ENCODE measurements at regions not wholly inside any gene's neighbourhood (a gene's known extent, or its start where the extent isn't known, plus 50 kb on each side); places are given as distances from the start of the nearest gene placed in this dataset.

DNA sequence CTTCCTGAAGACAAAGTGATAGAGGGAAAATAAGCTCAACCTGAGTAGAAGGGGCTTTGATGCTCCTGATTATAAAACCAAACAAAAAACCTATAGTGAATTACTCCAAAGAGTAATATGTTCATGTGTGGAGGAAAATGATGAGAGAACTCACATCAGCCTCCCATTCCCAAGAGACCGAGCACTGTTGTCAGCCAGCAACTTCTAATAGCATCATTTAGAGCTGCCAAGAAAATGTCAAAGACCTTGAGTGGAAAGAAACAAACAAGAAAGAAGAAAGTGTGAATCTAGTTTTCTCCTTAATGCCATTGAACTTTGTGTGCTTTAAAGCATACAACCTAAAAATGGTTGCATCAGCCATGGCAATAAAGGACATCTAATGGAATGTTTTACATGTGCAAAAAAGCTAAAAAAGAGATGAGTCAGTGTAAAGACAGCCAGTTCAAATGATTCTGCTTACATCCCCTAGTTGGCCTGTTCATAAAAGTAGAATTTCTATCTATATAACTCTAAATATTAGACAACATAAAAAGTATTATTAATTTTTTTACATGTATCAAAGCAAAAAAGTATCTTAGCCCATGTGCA, 1066.2 kb downstream of the TDRD15 start:
- no peaks in the 10 kb centered on the region for H3K9me3 ChIP-seq
- TF ChIP-seq, protein P1, sequence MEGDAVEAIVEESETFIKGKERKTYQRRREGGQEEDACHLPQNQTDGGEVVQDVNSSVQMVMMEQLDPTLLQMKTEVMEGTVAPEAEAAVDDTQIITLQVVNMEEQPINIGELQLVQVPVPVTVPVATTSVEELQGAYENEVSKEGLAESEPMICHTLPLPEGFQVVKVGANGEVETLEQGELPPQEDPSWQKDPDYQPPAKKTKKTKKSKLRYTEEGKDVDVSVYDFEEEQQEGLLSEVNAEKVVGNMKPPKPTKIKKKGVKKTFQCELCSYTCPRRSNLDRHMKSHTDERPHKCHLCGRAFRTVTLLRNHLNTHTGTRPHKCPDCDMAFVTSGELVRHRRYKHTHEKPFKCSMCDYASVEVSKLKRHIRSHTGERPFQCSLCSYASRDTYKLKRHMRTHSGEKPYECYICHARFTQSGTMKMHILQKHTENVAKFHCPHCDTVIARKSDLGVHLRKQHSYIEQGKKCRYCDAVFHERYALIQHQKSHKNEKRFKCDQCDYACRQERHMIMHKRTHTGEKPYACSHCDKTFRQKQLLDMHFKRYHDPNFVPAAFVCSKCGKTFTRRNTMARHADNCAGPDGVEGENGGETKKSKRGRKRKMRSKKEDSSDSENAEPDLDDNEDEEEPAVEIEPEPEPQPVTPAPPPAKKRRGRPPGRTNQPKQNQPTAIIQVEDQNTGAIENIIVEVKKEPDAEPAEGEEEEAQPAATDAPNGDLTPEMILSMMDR (IDR thresholded peaks at IDR 0.05): no peak
- H3K9ac ChIP-seq (ENCODE audit: low read depth in 2 of 2, low read length in 2 of 2): no peak overlapping the region
- intact Hi-C loops (cut with DNase I): no loop called here
- H3K27ac ChIP-seq: no peak overlapping the region
- no peaks in the 10 kb centered on the region for H3K36me3 ChIP-seq
- no peaks in the 10 kb centered on the region for H3K27me3 ChIP-seq
- DNase-seq: no peak
- no peaks in the 10 kb centered on the region for H3K4me1 ChIP-seq
- H3K4me3 ChIP-seq: no peak overlapping the region

DNA sequence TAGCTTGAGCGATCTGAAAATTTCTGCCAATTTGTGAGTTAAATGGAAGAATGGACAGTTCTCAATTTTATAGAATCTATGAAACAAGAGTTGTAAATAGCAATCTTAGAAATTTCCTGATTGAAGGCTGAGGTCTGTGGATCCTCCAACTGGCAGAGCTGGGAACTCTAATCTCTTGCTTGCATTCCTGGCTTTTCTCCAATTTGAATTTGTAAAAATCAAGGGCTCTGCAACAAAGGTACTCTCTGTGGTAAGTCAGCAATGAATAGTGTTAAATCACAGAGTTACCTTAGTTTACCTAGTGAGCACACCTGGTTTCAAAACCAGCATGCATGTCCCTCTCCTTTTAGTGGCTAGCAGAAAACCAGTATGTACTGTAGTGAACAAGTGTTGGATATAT, 1070.5 kb downstream of the TDRD15 start:
- intact Hi-C loops (cut with DNase I): no loop called here
- no peaks in the 10 kb centered on the region for H3K36me3 ChIP-seq
- DNase-seq: no peak

DNA sequence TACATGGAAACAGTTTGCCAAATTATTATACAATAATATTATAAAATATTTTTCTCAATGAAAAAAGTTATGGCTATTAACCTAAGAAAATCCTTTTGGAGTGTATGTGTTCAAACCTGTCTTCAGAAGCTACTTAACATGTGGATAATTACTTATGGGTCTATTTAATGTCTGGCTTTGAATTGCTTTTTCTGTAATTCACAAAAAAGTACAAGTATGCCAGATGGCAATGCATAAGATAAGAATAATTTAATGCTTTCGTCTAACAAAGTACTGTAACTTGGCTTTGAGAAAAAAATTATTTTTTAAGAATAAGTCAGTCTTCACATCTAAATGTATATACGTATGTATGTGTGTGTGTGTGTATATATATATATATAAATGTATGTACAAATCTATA, 1073.0 kb downstream of the TDRD15 start:
- H3K27me3 ChIP-seq: no peaks in the 10 kb centered on the region
- TF ChIP-seq, protein P1 (IDR thresholded peaks at IDR 0.05): no peak
- H3K9me3 ChIP-seq: no peaks in the 10 kb centered on the region
- H3K36me3 ChIP-seq: no peaks in the 10 kb centered on the region
- no peak overlapping the region for H3K27ac ChIP-seq
- no peak overlapping the region for H3K4me3 ChIP-seq
- intact Hi-C loops (cut with DNase I): no loop called here
- no peaks in the 10 kb centered on the region for H3K4me1 ChIP-seq
- DNase-seq: no peak
- H3K9ac ChIP-seq (ENCODE audit: low read depth in 2 of 2, low read length in 2 of 2): no peak overlapping the region

More for the DNA sequence above, 1070.5 kb downstream of the TDRD15 start:
- no peak overlapping the region for H3K4me3 ChIP-seq
- no peaks in the 10 kb centered on the region for H3K4me1 ChIP-seq
- TF ChIP-seq, protein P1 (IDR thresholded peaks at IDR 0.05): no peak
- no peak overlapping the region for H3K27ac ChIP-seq
- H3K27me3 ChIP-seq: no peaks in the 10 kb centered on the region
- H3K9me3 ChIP-seq: no peaks in the 10 kb centered on the region
- H3K9ac ChIP-seq (ENCODE audit: low read depth in 2 of 2, low read length in 2 of 2): no peak overlapping the region

DNA sequence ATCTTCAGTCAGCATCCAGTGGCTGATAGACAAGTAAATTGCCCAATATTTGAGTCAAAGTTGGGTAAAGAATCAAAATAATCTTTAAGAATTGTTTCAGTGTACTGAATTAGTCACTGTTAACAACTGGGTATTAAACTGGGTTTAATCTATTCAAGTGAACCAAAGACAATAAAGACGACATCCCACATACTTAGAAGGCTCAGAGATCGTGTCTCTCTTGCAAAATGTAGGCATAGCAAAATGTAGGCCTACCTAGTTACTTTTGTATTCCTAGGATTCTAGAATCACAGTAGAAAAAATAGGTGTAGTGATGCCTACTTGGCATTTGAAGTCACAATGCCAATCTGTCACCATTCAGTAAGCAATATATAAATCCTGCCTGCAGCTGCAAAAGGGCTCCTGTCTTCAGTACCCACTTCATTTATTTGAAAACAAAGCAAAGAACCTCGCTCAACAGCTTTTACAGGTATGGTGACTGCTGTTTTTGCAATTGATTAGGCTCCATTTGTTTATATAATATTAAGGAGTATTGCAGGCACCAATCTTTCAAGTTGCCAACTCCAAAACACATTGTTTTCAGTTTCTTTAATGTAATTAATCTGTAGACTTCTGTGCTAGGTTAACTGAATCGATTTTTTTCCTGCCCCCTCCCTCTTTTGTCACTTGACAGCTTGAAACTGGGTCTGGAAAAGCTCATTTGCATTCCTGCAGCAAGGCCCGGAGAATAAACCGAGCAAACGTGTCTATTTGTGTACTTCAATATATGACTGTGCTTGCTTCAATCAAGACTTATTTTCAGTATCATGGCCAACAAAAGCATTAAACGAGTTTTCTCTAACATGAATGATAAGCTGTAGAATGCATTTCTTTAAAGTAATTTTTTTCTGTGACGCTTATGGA, 1074.9 kb downstream of the TDRD15 start:
- TF ChIP-seq, protein P1 (IDR thresholded peaks at IDR 0.05): no peak
- no peak for DNase-seq
- Histone ChIP-seq H3K4me1 (no peaks in the 10 kb centered on the region), H3K9me3 (no peaks in the 10 kb centered on the region), H3K4me3 (no peak overlapping the region), H3K36me3 (no peaks in the 10 kb centered on the region), H3K9ac (ENCODE audit: low read depth in 2 of 2, low read length in 2 of 2) (no peak overlapping the region), H3K27ac (no peak overlapping the region), H3K27me3 (no peaks in the 10 kb centered on the region)
- intact Hi-C loops (cut with DNase I): no loop called here

DNA sequence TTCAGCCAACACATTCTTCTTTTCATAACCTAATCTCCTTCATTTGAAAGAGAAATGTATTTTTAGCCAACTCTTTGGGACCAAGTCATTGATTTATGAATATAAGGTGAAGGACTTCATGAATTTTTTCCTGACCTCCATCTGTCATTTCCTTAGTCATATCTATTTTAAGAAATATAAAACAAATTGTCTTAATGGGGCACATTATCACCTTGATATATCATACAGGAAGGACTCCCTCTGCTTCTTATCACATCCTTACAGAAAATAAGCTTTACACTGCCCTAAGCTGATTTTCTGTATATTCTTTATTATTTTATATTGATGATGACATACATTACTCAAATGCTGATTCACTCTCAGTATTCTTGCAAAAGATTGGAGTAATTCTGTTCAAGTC, 1076.2 kb downstream of the TDRD15 start:
- Histone ChIP-seq H3K36me3 (no peaks in the 10 kb centered on the region), H3K9me3 (no peaks in the 10 kb centered on the region), H3K27me3 (no peaks in the 10 kb centered on the region), H3K4me1 (no peaks in the 10 kb centered on the region), H3K4me3 (no peak overlapping the region), H3K9ac (ENCODE audit: low read depth in 2 of 2, low read length in 2 of 2) (no peak overlapping the region), H3K27ac (no peak overlapping the region)
- no peak for DNase-seq
- TF ChIP-seq, protein P1 (IDR thresholded peaks at IDR 0.05): no peak
- intact Hi-C loops (cut with DNase I): no loop called here

Measured in colonic mucosa (tissue), 4 donors.